Activated T-helper 1 cell treated with anti-CD3 and anti-CD28 coated beads, Interleukin-12 subunit alpha, Interleukin-12 subunit beta, Interleukin-2, Interleukin-4 antibody, amounts not matched to agents 30 ng/mL and 10 ng/mL and 1 ng/mL, durations not matched to agents 14 hours and 24 hours and 36 hours (primary cell): ENCODE measurements at regions not wholly inside any gene's neighbourhood (a gene's known extent, or its start where the extent isn't known, plus 50 kb on each side); places are given as distances from the start of the nearest gene placed in this dataset.
"Not testable (repeated sequence)": the region's sequence is repeated elsewhere in the genome, so short reads cannot be mapped to it uniquely, and the experiment has no call there.

Experiments
- DNase-seq: peaks from one replicate; pipeline ENCODE4 v3.0.0; 2021; ENCODE audit warnings: low spot score
- H3K27ac Mint-ChIP-seq: one replicate; pipeline ENCODE4 v1.8.0; 2021; ENCODE audit warnings: mild to moderate bottlenecking, mixed read lengths
- H3K27me3 Mint-ChIP-seq: one replicate; pipeline ENCODE4 v1.8.0; 2022; ENCODE audit warnings: mild to moderate bottlenecking, moderate library complexity, mixed read lengths; ENCODE audit not compliant: insufficient read depth
- H3K36me3 Mint-ChIP-seq: one replicate; pipeline ENCODE4 v1.8.0; 2021; ENCODE audit warnings: low read depth, mixed read lengths
- H3K4me1 Mint-ChIP-seq: one replicate; pipeline ENCODE4 v1.8.0; 2021; ENCODE audit warnings: low read depth, mixed read lengths
- H3K4me3 Mint-ChIP-seq: one replicate; pipeline ENCODE4 v1.8.0; 2021; ENCODE audit warnings: mild to moderate bottlenecking, moderate library complexity, mixed read lengths
- H3K9me3 Mint-ChIP-seq: one replicate; pipeline ENCODE4 v1.8.0; 2021; ENCODE audit warnings: mixed read lengths
- intact Hi-C: fragments of 100-400 bp; cut with micrococcal nuclease; formaldehyde crosslinking; loops from one replicate; pipeline ENCODE4 v1.15.1; 2024

DNA sequence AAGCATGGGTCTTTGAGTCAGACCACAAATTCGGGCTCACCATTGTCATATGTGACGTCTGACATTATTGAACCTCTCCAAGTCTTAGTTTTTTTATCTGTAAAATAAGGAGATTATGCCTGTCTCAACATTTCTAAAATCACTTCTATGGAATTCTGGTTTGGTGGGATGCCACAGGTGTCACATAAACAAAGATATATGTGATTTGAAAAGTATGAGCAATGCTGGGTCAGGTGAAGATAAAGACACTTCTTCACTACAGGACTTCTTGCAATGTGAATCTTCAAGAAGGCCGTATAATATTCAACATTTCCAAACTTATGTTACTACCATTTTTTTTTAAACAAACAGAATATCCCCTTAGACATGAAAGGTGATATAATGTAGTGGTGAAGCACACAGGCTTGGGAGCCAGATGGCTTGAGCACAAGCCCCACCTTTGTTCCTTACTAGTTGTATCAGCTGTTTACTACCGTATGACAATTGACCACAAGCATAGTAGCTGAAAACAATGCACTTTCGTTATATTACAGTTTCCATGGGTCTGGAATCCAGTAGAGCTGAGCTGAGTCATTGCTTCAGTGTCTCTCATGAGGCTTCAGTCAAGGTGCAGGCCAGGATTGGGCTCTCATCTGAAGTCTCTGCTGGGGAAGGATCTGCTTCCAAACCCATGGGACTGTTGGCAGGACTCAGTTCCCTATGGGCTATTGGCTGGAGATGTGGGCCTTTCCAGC lies 87.7 kb downstream of the UTP18 start:
- intact Hi-C loops: no loop called here
- H3K27me3 Mint-ChIP-seq: peaks cover 7% of the 10 kb centered on the region
- H3K9me3 Mint-ChIP-seq: no peaks in the 10 kb centered on the region
- no peaks in the 10 kb centered on the region for H3K4me1 Mint-ChIP-seq
- no peak for DNase-seq
- no peaks in the 10 kb centered on the region for H3K36me3 Mint-ChIP-seq
- no peak overlapping the region for H3K4me3 Mint-ChIP-seq
- no peak overlapping the region for H3K27ac Mint-ChIP-seq

DNA sequence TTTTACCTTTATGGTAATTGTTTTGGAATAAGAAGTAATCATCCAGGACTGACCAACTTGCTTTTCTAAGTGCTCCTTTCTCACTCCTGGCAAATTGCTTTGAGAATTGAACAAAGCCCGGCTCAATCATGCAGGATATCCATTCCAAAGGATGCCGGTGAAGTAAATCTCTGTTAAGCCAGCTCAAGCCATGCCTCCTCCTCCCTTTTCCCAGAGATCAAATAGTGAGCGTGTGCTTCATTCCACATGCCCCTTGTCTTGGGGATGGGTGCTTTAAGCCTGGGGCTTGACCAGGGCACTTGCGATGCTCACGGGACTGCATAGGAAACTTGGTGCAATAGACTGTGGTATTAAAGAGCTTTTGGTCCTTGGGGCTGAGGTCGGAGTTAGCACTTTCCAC lies 90.7 kb downstream of the UTP18 start:
- no peaks in the 10 kb centered on the region for H3K36me3 Mint-ChIP-seq
- H3K4me3 Mint-ChIP-seq: no peak overlapping the region
- DNase-seq: no peak
- no peaks in the 10 kb centered on the region for H3K4me1 Mint-ChIP-seq
- H3K27ac Mint-ChIP-seq: no peak overlapping the region
- no peaks in the 10 kb centered on the region for H3K9me3 Mint-ChIP-seq
- peaks cover 9% of the 10 kb centered on the region for H3K27me3 Mint-ChIP-seq
- intact Hi-C loops: no loop called here

DNA sequence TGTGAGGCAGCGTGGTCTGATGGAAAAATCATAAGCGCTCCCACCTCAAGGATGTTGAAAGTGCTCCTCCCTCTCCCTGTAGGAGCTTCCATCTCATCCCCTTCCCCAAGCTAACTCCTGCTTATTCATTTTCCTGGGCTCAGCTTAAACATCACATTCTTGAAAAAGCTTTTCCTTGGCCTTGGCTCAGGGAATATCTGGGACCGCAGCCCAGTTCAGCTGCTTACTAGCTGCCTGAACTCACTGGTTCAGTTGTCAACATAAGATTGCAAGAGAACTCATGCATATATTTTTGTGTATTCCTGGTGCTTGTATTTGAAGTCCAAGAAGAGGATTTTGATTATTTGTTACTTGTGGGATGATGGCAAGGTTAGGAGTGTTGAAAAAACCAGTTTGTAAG lies 91.5 kb downstream of the UTP18 start:
- DNase-seq: no peak
- no peaks in the 10 kb centered on the region for H3K36me3 Mint-ChIP-seq
- no peak overlapping the region for H3K4me3 Mint-ChIP-seq
- no peaks in the 10 kb centered on the region for H3K4me1 Mint-ChIP-seq
- H3K27me3 Mint-ChIP-seq: peaks cover 9% of the 10 kb centered on the region
- intact Hi-C loops: no loop called here
- no peak overlapping the region for H3K27ac Mint-ChIP-seq
- no peaks in the 10 kb centered on the region for H3K9me3 Mint-ChIP-seq

DNA sequence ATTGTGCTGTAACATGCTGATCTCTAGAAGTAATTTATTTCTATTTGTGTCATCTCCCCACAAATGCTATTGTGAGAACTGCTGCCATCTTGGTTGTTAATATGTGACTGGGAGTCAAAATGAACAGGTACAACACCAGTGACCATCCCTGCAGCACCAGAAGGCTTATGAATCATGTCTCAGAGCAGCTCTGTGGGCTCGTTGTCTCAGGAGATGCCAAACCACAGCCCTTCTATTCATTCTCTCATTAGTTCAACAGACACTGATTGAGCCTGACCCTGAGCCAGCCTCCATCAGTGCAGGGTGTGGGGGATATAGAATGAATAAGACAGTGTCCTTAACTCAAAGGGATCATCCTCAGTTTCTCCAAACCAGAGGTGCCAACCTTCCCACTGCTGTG lies 92.5 kb downstream of the UTP18 start:
- DNase-seq: no peak
- intact Hi-C loops: no loop called here
- Mint-ChIP-seq H3K36me3 (no peaks in the 10 kb centered on the region), H3K27ac (no peak overlapping the region), H3K4me3 (no peak overlapping the region), H3K27me3 (peaks cover 7% of the 10 kb centered on the region), H3K9me3 (no peaks in the 10 kb centered on the region), H3K4me1 (no peaks in the 10 kb centered on the region)

DNA sequence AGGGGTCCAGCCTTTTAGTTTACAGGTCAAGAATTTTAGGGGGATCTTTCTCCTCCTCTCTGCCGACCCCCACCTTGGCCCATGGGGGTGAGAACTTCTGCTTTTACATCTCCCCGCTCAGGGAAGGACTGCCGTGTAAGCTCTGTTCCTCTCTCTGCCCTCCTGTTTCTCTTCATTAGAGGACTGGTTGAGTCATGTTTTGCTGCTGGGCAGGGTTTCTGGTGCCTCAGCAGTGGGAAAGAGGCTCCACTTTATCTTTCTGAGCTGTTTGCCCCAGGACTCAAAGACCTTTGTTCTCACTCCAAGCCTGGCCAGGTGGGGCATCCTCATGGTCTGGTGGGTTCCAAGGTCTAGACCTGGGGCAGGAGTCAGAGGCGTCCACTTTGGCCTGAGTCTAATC lies 93.0 kb downstream of the UTP18 start:
- intact Hi-C loops: no loop called here
- H3K36me3 Mint-ChIP-seq: no peaks in the 10 kb centered on the region
- H3K27ac Mint-ChIP-seq: no peak overlapping the region
- peaks cover 7% of the 10 kb centered on the region for H3K27me3 Mint-ChIP-seq
- no peak for DNase-seq
- H3K4me1 Mint-ChIP-seq: no peaks in the 10 kb centered on the region
- no peaks in the 10 kb centered on the region for H3K9me3 Mint-ChIP-seq
- no peak overlapping the region for H3K4me3 Mint-ChIP-seq

DNA sequence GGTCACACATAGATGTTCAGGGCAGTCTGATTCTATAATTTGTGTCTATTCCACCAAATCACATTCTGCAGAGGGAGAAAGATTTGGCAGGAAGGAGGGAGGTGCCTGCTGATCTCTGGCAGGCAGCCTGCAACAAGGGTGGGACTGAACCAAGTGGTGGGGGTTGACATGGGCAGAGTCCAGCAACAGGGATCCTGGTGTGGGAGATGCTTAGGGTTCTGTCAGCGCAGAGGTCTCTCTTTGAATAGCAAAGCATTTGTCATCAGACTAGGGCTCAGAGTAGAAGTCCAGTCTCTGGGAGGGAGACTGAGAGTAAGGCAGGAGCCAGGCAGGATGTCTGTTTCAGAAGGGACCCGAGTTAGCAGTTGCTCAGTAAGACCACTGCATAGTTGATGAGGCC lies 94.6 kb downstream of the UTP18 start:
- peaks cover 7% of the 10 kb centered on the region for H3K27me3 Mint-ChIP-seq
- no peaks in the 10 kb centered on the region for H3K36me3 Mint-ChIP-seq
- H3K4me1 Mint-ChIP-seq: no peaks in the 10 kb centered on the region
- no peak overlapping the region for H3K27ac Mint-ChIP-seq
- DNase-seq: no peak
- H3K9me3 Mint-ChIP-seq: no peaks in the 10 kb centered on the region
- intact Hi-C loops: no loop called here
- H3K4me3 Mint-ChIP-seq: no peak overlapping the region

DNA sequence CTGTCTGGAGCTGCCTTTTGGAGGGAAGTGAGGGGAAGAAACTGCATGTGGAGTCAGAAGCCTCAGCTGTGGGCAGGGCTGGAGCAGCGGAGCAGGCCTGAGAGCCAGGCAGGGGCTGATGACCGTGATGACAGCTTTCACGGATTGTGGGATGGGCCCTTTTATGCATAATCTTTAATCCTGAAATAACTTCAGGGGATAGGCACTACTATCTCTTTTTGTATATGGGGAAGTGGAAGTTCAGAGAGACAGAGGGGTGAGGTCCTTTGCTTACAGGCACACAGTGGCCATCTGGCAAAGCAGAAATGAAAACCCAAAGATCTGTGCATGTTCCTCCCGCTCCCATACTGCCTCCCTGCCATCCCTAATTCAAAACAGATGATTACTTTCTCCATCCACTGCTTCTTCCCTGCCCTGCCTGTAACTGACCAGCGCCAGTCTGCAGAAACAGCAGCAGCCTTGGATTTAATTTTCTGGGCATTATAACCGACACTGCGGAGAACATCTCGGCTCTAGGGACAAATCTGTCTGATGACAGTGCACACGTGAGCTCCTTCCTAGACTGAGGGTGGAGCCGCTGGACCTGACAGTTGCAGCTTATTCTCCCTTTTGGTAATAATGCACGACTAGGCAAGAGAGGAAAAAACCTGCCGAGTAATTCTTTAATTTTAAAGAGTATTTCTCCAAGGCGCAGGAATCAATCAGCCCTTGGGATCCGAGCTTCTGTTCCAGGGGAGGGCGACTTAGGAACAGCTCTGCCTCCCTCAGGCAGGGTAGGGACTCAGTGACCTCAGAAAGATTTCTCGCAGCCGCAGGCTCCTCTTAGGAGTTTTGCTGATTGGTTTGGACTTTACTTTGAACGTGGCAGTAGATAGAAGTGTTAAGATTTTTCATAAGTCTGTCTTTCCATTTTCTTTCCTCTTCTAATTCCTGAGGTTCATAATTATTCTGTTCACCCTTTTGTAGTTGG lies 95.4 kb downstream of the UTP18 start:
- no peaks in the 10 kb centered on the region for H3K4me1 Mint-ChIP-seq
- peaks cover 7% of the 10 kb centered on the region for H3K27me3 Mint-ChIP-seq
- no peak for DNase-seq
- no peaks in the 10 kb centered on the region for H3K36me3 Mint-ChIP-seq
- H3K27ac Mint-ChIP-seq: no peak overlapping the region
- H3K9me3 Mint-ChIP-seq: no peaks in the 10 kb centered on the region
- H3K4me3 Mint-ChIP-seq: no peak overlapping the region
- intact Hi-C loops: no loop called here

DNA sequence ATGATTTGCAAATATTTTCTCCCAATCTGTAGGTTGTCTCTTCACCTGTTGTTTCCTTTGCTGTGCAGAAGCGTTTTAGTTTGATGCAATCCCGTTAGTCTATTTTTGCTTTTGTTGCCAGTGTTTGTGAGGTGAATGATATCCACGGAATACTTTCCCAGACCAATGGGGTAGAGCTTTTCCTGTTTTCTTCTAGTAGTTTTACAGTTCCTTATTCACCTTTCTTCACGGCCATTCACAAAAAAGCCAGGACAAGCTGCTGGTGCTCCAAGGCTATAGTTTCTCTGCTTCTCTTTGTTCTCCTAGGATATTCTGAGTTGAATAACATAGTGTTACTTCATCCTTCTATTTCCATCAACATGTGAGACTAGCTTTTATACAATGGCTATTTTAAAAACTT lies 98.7 kb downstream of the UTP18 start:
- no peaks in the 10 kb centered on the region for H3K4me1 Mint-ChIP-seq
- no peaks in the 10 kb centered on the region for H3K36me3 Mint-ChIP-seq
- intact Hi-C loops: no loop called here
- H3K27ac Mint-ChIP-seq: no peak overlapping the region
- H3K4me3 Mint-ChIP-seq: no peak overlapping the region
- peaks cover 4% of the 10 kb centered on the region for H3K27me3 Mint-ChIP-seq
- DNase-seq: no peak
- no peaks in the 10 kb centered on the region for H3K9me3 Mint-ChIP-seq

DNA sequence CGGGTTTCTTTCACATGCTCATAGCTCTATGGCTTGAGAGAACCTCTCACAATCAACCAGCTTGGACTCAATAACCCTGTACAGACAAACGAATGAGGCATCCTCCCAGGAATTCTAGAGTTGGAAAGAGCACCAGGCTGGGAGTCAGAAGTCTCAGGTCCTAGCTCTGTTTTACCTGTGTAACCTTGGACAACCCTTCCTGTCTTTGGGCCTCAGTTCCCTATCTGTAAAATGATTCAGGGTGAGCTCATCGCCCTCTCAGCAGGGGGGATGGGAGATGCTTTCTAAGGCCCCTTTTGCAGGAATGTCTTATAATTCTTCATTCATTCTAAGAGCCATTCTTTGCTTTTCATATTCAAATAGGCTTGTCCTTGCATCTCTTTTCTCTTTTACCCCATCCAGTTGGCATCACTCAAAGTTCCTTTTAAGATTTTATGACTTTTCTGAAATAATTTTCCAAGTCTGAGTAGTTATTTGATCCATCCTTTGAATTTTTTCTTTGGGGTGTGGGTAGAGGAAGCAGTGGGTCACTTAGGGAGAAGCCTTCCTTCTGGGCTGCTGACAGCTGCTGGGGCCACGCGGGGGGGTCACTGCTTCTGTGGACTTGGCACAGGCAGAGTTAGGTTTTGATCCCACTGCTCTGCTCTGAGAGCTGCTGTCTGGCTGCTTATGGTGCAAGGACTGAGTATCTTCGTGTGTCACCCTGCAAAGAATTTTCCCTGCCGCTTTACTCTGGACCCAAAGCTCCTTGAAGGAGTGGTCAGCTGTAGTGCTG lies 102.7 kb downstream of the UTP18 start:
- H3K4me1 Mint-ChIP-seq: peaks cover 14% of the 10 kb centered on the region

DNA sequence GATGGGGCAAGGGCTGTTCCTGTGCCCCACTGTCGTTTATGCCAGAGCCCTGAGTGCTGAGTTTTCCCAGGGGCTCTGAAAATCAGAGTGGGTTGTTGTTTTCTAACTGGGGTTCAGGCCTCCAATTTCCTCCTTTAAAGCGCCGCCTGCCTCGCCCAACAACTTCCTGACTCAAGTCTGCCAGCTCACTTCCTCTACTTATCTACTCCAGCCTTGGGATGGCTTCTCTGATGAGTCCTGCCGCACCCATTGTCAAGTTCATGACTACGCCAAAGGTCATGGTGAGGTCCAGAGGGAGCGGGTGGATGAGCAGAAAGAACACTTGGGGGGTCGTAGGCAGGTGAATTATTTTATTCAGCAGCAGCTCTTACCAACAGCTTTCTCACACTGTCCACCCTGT lies 104.7 kb downstream of the UTP18 start:
- no peaks in the 10 kb centered on the region for H3K9me3 Mint-ChIP-seq
- H3K27me3 Mint-ChIP-seq: no peaks in the 10 kb centered on the region
- no peaks in the 10 kb centered on the region for H3K36me3 Mint-ChIP-seq
- intact Hi-C loops: no loop called here
- H3K27ac Mint-ChIP-seq: peak overlapping the region; percentile 45
- DNase-seq: no peak
- no peak overlapping the region for H3K4me3 Mint-ChIP-seq
- peaks cover 14% of the 10 kb centered on the region for H3K4me1 Mint-ChIP-seq

More for the DNA sequence above, 102.7 kb downstream of the UTP18 start:
- Mint-ChIP-seq H3K9me3 (no peaks in the 10 kb centered on the region), H3K27ac (no peak overlapping the region), H3K36me3 (no peaks in the 10 kb centered on the region), H3K27me3 (no peaks in the 10 kb centered on the region), H3K4me3 (no peak overlapping the region)
- DNase-seq: no peak
- intact Hi-C loops: no loop called here

DNA sequence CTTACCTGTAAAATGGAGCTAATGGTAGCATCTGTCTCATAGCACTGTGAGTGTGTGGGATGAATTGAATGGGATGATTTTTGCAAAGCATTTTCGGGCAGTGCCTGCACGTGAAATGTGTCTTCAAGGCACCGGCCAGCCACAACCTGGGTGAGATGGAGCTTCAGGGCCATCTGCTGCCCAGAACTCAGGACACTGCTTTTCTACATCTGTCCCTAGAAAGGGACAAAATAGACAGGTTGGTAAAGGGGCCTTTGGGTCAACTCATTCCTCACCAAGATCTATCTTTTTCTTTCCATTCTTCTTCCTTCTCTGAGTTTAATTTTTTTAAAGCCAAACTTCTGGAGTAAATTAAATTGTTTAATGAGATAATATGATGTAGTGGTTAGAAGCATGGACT lies 106.5 kb downstream of the UTP18 start:
- DNase-seq: no peak
- no peaks in the 10 kb centered on the region for H3K36me3 Mint-ChIP-seq
- H3K9me3 Mint-ChIP-seq: peaks cover under 1% of the 10 kb centered on the region
- peaks cover 18% of the 10 kb centered on the region for H3K4me1 Mint-ChIP-seq
- intact Hi-C loops: no loop called here
- H3K4me3 Mint-ChIP-seq: no peak overlapping the region
- no peaks in the 10 kb centered on the region for H3K27me3 Mint-ChIP-seq
- no peak overlapping the region for H3K27ac Mint-ChIP-seq

DNA sequence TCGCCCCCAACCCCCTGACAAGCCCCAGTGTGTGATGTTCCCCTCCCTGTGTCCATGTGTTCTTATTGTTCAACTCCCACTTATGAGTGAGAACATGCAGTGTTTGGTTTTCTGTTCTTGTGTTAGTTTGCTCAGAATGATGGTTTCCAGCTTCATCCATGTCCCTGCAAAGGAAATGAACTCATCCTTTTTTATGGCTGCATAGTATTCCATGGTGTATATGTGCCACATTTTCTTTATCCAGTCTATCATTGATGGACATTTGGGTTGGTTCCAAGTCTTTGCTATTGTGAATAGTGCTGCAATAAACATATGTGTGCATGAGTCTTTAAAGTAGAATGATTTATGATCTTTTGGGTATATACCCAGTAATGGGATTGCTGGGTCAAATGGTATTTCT lies 107.5 kb downstream of the UTP18 start:
- H3K4me3 Mint-ChIP-seq, DNase-seq, intact Hi-C loops, H3K36me3 Mint-ChIP-seq, H3K27me3 Mint-ChIP-seq, H3K9me3 Mint-ChIP-seq, H3K27ac Mint-ChIP-seq: not testable (repeated sequence)
- H3K4me1 Mint-ChIP-seq: peaks cover 23% of the 10 kb centered on the region

DNA sequence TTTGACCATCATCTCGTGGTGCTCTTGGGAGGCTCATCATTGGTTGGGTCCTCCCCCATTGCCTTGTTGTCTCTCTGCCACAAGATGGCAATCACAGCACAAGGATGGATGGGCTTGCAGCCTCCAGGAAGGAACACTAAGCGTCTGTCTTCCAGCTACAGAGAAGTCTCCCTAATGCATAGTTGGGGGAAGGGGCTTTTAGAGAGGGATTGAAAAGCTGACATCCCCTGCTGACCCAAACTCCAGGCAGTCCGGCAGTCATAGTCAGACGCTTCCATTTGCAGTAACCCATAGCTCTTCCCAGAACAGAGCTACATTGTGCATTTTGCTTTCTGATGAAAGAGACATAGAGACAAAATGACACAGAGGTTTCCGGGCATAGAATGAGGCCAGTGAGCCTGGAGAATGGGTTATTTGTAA lies 111.4 kb downstream of the UTP18 start:
- peak; percentile 16 for DNase-seq
- peaks cover 1% of the 10 kb centered on the region for H3K27me3 Mint-ChIP-seq
- H3K4me3 Mint-ChIP-seq: no peak overlapping the region
- H3K9me3 Mint-ChIP-seq: peaks cover 4% of the 10 kb centered on the region
- peaks cover 8% of the 10 kb centered on the region for H3K4me1 Mint-ChIP-seq
- H3K27ac Mint-ChIP-seq: no peak overlapping the region
- H3K36me3 Mint-ChIP-seq: no peaks in the 10 kb centered on the region
- intact Hi-C loops: loop anchor here (1.0 to 5.0 kb wide), 3 partner anchors 91 to 736 kb away; no protein-coding TSS in a partner anchor
